ENCODE measurements at regions not wholly inside any gene's neighbourhood (a gene's known extent, or its start where the extent isn't known, plus 50 kb on each side); places are given as distances from the start of the nearest gene placed in this dataset.

- TF ChIP-seq, protein P1, sequence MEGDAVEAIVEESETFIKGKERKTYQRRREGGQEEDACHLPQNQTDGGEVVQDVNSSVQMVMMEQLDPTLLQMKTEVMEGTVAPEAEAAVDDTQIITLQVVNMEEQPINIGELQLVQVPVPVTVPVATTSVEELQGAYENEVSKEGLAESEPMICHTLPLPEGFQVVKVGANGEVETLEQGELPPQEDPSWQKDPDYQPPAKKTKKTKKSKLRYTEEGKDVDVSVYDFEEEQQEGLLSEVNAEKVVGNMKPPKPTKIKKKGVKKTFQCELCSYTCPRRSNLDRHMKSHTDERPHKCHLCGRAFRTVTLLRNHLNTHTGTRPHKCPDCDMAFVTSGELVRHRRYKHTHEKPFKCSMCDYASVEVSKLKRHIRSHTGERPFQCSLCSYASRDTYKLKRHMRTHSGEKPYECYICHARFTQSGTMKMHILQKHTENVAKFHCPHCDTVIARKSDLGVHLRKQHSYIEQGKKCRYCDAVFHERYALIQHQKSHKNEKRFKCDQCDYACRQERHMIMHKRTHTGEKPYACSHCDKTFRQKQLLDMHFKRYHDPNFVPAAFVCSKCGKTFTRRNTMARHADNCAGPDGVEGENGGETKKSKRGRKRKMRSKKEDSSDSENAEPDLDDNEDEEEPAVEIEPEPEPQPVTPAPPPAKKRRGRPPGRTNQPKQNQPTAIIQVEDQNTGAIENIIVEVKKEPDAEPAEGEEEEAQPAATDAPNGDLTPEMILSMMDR (conservative IDR thresholded peaks at IDR 0.05; ENCODE audit: low read depth, low read length), result no peak
- no peak for TF ChIP-seq RFX5 (IDR thresholded peaks at IDR 0.05; ENCODE audit: low read depth, low read length)
- TF ChIP-seq CHD1 (IDR thresholded peaks at IDR 0.05; ENCODE audit: low read depth, low read length), result no peak
- TF ChIP-seq MAZ (IDR thresholded peaks at IDR 0.05; ENCODE audit: borderline replicate concordance, low read depth, low read length), result no peak
Measured at GRCh38 chr15:38005953-38006808, 71.7 kb downstream of the TMCO5A start (continued).

All from IMR-90 (cell line).